ENCODE measurements at regions not wholly inside any gene's neighbourhood (a gene's known extent, or its start where the extent isn't known, plus 50 kb on each side); places are given as distances from the start of the nearest gene placed in this dataset.

GRCh38 chr6:92371211-92372208 lies 1047.8 kb downstream of the EPHA7 start:
- Histone ChIP-seq H3K4me3 (ENCODE audit: low read length) (no peak overlapping the region), H3F3A (ENCODE audit: low read length, unreplicated experiment) (no peaks in the 10 kb centered on the region), H4K20me1 (ENCODE audit: low read length) (no peaks in the 10 kb centered on the region), H3K4me1 (ENCODE audit: insufficient read depth, low read length) (no peaks in the 10 kb centered on the region), H3K79me2 (ENCODE audit: low read length) (no peaks in the 10 kb centered on the region), H3K36me3 (ENCODE audit: low read depth, low read length) (no peaks in the 10 kb centered on the region), H3K4me2 (ENCODE audit: low read length) (no peak overlapping the region), H3K27ac (ENCODE audit: low read length) (no peak overlapping the region), H3K9ac (ENCODE audit: low read length) (no peak overlapping the region), H2AFZ (ENCODE audit: low read length) (no peak overlapping the region), H3K27me3 (ENCODE audit: low read length) (no peaks in the 10 kb centered on the region), H3K9me3 (ENCODE audit: low read length) (no peaks in the 10 kb centered on the region), H3K9me2 (replicated peaks; ENCODE audit: low read length) (no peaks in the 10 kb centered on the region)
- DNase-seq (no peak), ATAC-seq (no peak)
- TF ChIP-seq EZH2 (IDR thresholded peaks at IDR 0.05; ENCODE audit: low read length, unreplicated experiment), result no peak
- no peak for TF ChIP-seq EZH2phosphoT487 (IDR thresholded peaks at IDR 0.05; ENCODE audit: borderline replicate concordance, low read length)
- TF ChIP-seq, protein P1, sequence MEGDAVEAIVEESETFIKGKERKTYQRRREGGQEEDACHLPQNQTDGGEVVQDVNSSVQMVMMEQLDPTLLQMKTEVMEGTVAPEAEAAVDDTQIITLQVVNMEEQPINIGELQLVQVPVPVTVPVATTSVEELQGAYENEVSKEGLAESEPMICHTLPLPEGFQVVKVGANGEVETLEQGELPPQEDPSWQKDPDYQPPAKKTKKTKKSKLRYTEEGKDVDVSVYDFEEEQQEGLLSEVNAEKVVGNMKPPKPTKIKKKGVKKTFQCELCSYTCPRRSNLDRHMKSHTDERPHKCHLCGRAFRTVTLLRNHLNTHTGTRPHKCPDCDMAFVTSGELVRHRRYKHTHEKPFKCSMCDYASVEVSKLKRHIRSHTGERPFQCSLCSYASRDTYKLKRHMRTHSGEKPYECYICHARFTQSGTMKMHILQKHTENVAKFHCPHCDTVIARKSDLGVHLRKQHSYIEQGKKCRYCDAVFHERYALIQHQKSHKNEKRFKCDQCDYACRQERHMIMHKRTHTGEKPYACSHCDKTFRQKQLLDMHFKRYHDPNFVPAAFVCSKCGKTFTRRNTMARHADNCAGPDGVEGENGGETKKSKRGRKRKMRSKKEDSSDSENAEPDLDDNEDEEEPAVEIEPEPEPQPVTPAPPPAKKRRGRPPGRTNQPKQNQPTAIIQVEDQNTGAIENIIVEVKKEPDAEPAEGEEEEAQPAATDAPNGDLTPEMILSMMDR (conservative IDR thresholded peaks at IDR 0.05; ENCODE audit: low read depth, low read length), result no peak
- no TSS peak for BruUV-seq (replicated peaks)
- ChIA-PET CTCF (no interaction called here), POLR2A (ENCODE audit: unreplicated experiment) (no interaction called here)
- intact Hi-C loops (cut with micrococcal nuclease), result no loop called here

DNA sequence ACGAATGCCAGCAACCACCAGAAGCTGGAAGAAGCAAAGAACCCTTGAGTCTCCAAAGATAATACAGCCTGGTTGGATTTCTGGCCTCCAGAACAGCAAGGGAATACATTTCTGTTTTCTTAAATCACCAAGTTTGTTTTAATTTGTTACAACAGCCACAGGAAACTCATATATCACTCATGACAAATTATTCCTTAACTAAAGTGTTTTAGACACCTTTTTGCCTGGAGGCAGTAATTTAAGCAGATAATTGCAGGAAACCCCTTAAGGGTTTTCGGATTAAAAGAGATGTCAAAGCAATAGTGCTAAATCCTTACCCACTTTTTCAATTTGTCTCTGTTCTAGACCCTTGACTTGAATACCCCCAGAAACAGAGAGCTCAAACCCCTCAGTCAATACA lies 1050.0 kb downstream of the EPHA7 start:
- Histone ChIP-seq H3K27ac (ENCODE audit: low read length) (no peak overlapping the region), H3K9ac (ENCODE audit: low read length) (no peak overlapping the region), H3F3A (ENCODE audit: low read length, unreplicated experiment) (no peaks in the 10 kb centered on the region), H2AFZ (ENCODE audit: low read length) (no peak overlapping the region), H3K79me2 (ENCODE audit: low read length) (no peaks in the 10 kb centered on the region), H3K9me2 (replicated peaks; ENCODE audit: low read length) (no peaks in the 10 kb centered on the region), H3K27me3 (ENCODE audit: low read length) (no peaks in the 10 kb centered on the region), H3K36me3 (ENCODE audit: low read depth, low read length) (no peaks in the 10 kb centered on the region), H3K4me2 (ENCODE audit: low read length) (no peak overlapping the region), H3K4me3 (ENCODE audit: low read length) (no peak overlapping the region), H3K4me1 (ENCODE audit: insufficient read depth, low read length) (no peaks in the 10 kb centered on the region), H3K9me3 (ENCODE audit: low read length) (no peaks in the 10 kb centered on the region), H4K20me1 (ENCODE audit: low read length) (no peaks in the 10 kb centered on the region)
- POLR2A ChIA-PET (ENCODE audit: unreplicated experiment), result no interaction called here
- intact Hi-C loops (cut with micrococcal nuclease), result no loop called here
- BruUV-seq (replicated peaks), result no TSS peak
- TF ChIP-seq, protein P1 (conservative IDR thresholded peaks at IDR 0.05; ENCODE audit: low read depth, low read length), result no peak
- no peak for TF ChIP-seq EZH2phosphoT487 (IDR thresholded peaks at IDR 0.05; ENCODE audit: borderline replicate concordance, low read length)
- TF ChIP-seq EZH2 (IDR thresholded peaks at IDR 0.05; ENCODE audit: low read length, unreplicated experiment), result no peak
- no peak for DNase-seq
- CTCF ChIA-PET, result no interaction called here
- no peak for ATAC-seq

GRCh38 chr6:92364948-92365541 lies 1054.3 kb downstream of the EPHA7 start:
- intact Hi-C loops (cut with micrococcal nuclease), result no loop called here
- Histone ChIP-seq H3K9ac (ENCODE audit: low read length) (no peak overlapping the region), H2AFZ (ENCODE audit: low read length) (no peak overlapping the region), H3K79me2 (ENCODE audit: low read length) (no peaks in the 10 kb centered on the region), H3K36me3 (ENCODE audit: low read depth, low read length) (no peaks in the 10 kb centered on the region), H3K9me3 (ENCODE audit: low read length) (no peaks in the 10 kb centered on the region), H3K9me2 (replicated peaks; ENCODE audit: low read length) (no peaks in the 10 kb centered on the region), H4K20me1 (ENCODE audit: low read length) (no peaks in the 10 kb centered on the region), H3K4me3 (ENCODE audit: low read length) (no peak overlapping the region), H3K4me2 (ENCODE audit: low read length) (no peak overlapping the region), H3K27me3 (ENCODE audit: low read length) (no peaks in the 10 kb centered on the region), H3F3A (ENCODE audit: low read length, unreplicated experiment) (no peaks in the 10 kb centered on the region), H3K4me1 (ENCODE audit: insufficient read depth, low read length) (no peaks in the 10 kb centered on the region), H3K27ac (ENCODE audit: low read length) (no peak overlapping the region)
- BruUV-seq (replicated peaks), result no TSS peak
- POLR2A ChIA-PET (ENCODE audit: unreplicated experiment), result no interaction called here
- TF ChIP-seq, protein P1 (conservative IDR thresholded peaks at IDR 0.05; ENCODE audit: low read depth, low read length), result no peak
- TF ChIP-seq EZH2phosphoT487 (IDR thresholded peaks at IDR 0.05; ENCODE audit: borderline replicate concordance, low read length) (no peak), EZH2 (IDR thresholded peaks at IDR 0.05; ENCODE audit: low read length, unreplicated experiment) (no peak)
- ATAC-seq (no peak), DNase-seq (no peak)
- CTCF ChIA-PET, result no interaction called here

Data from PC-3 (cell line).